Brain microvascular endothelial cell (primary cell): ENCODE measurements at regions not wholly inside any gene's neighbourhood (a gene's known extent, or its start where the extent isn't known, plus 50 kb on each side); places are given as distances from the start of the nearest gene placed in this dataset.

Experiments used
- DNase-seq: peaks from one replicate; pipeline ENCODE4 v3.0.0-alpha.2; 2020
- H3K27ac ChIP-seq: fragments of 250-450 bp; sonication (Bioruptor Pico); 2 replicates; pipeline ENCODE4 v1.5.1; 2020; ENCODE audit warnings: mild to moderate bottlenecking, moderate library complexity
- H3K27me3 ChIP-seq: fragments of 250-450 bp; sonication (Bioruptor Pico); replicated peaks from 2 replicates; pipeline ENCODE4 v1.5.1; 2020; ENCODE audit warnings: mild to moderate bottlenecking
- H3K36me3 ChIP-seq: fragments of 250-450 bp; sonication (Bioruptor Pico); replicated peaks from 2 replicates; pipeline ENCODE4 v1.5.1; 2020; ENCODE audit warnings: mild to moderate bottlenecking
- H3K4me3 ChIP-seq: 2 replicates; pipeline ENCODE4 v1.5.1; 2011; ENCODE audit warnings: low read depth, mild to moderate bottlenecking, control low read depth, low read length, moderate library complexity
- in situ Hi-C: cut with HindIII; loops from 2 replicates; pipeline ENCODE4 v1.10.0; 2017; ENCODE audit warnings: low sequenced_read_pairs, low pct_ligation_motif_present
- TF ChIP-seq, protein P1 (sequence below): IDR thresholded peaks from 2 replicates; pipeline ENCODE4 v1.5.1; 2011; ENCODE audit warnings: low read depth, mild to moderate bottlenecking, moderate library complexity, low read length, control low read depth, inconsistent platforms; ENCODE audit errors: missing control alignments

DNA sequence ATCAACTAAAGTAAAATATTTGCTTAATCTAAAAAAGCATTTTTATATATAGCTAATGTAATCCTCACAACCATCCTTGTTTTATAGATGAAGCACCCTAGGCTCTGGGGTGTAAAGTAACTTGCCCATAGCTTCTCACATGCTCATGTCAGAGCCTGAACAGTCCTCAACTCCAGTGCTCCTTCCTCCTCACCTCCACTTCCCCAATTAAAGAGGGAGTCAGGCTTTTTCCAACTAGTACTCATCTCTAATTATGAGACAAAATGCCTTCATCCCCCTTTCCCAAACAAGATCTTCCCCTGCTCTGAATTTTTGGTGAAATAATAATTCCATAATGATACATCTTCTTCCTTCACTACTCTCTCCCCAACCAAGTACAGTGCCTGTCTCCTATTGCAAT lies 290.8 kb upstream of the PRDM1 start:
- Histone ChIP-seq H3K4me3 (no peak overlapping the region), H3K36me3 (no peaks in the 10 kb centered on the region), H3K27ac (no peak overlapping the region), H3K27me3 (no peaks in the 10 kb centered on the region)
- TF ChIP-seq, protein P1, sequence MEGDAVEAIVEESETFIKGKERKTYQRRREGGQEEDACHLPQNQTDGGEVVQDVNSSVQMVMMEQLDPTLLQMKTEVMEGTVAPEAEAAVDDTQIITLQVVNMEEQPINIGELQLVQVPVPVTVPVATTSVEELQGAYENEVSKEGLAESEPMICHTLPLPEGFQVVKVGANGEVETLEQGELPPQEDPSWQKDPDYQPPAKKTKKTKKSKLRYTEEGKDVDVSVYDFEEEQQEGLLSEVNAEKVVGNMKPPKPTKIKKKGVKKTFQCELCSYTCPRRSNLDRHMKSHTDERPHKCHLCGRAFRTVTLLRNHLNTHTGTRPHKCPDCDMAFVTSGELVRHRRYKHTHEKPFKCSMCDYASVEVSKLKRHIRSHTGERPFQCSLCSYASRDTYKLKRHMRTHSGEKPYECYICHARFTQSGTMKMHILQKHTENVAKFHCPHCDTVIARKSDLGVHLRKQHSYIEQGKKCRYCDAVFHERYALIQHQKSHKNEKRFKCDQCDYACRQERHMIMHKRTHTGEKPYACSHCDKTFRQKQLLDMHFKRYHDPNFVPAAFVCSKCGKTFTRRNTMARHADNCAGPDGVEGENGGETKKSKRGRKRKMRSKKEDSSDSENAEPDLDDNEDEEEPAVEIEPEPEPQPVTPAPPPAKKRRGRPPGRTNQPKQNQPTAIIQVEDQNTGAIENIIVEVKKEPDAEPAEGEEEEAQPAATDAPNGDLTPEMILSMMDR: no peak
- DNase-seq: no peak
- in situ Hi-C loops: no loop called here

DNA sequence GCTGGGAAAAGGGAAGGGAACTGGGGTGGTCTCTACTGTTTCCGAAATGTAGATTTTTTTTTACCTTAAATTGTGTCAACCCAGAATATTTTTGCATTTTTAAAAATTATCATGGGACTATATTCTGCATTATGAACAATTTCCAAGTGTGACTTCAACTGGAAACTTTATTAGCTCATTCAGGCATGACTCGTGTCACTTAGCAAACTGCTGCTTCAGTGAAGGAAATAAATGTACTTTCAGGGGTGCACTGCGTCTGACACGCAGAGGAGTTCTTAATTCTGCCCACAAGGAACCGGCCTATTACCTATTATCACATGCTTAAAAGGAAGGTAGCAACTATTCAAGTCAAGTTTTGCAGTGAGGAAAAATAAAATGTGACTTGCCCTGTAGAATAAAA lies 291.3 kb upstream of the PRDM1 start:
- in situ Hi-C loops: no loop called here
- Histone ChIP-seq H3K4me3 (no peak overlapping the region), H3K27ac (no peak overlapping the region), H3K36me3 (no peaks in the 10 kb centered on the region), H3K27me3 (no peaks in the 10 kb centered on the region)
- no peak for DNase-seq
- TF ChIP-seq, protein P1: no peak

DNA sequence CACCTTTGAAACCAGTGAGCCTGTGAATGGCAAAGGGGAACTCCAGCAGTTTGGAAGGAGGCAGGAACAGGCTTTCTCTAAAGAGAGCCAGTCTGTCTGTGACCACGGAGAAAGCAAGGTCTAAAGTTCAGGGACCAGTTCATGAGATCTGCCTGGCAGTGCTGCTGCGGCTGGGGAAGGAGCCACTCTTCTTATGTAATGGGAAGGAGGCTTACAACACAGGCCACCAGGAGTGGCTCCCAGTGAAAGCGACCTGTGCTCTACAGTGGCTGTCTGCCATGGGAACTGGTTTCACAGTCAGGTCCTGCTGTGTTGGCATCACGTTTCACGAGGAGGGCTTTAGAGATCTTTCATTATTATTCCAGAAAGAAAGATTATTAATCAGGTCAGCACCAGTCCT lies 291.9 kb upstream of the PRDM1 start:
- no peak for DNase-seq
- TF ChIP-seq, protein P1: no peak
- no peaks in the 10 kb centered on the region for H3K27me3 ChIP-seq
- H3K27ac ChIP-seq: no peak overlapping the region
- H3K4me3 ChIP-seq: no peak overlapping the region
- in situ Hi-C loops: no loop called here
- no peaks in the 10 kb centered on the region for H3K36me3 ChIP-seq

DNA sequence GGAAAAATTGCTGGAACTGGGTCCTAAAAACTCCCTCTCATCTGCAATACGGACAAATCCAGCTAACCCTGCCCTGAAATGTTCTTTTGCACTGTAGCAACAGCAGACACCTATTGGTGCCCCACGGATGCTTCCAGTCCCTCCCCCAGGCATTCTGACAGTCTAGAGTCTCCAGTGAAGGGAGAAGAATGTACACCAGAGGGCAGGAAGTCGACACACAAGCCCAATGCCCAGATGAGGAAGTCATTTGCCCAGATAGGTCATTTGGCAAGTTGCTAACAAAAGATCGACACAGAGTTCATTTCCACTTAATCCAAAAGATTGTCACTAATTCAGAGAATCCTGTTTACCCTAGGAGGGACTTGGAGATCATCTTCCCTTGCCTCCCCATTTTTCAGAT lies 293.0 kb upstream of the PRDM1 start:
- DNase-seq: no peak

DNA sequence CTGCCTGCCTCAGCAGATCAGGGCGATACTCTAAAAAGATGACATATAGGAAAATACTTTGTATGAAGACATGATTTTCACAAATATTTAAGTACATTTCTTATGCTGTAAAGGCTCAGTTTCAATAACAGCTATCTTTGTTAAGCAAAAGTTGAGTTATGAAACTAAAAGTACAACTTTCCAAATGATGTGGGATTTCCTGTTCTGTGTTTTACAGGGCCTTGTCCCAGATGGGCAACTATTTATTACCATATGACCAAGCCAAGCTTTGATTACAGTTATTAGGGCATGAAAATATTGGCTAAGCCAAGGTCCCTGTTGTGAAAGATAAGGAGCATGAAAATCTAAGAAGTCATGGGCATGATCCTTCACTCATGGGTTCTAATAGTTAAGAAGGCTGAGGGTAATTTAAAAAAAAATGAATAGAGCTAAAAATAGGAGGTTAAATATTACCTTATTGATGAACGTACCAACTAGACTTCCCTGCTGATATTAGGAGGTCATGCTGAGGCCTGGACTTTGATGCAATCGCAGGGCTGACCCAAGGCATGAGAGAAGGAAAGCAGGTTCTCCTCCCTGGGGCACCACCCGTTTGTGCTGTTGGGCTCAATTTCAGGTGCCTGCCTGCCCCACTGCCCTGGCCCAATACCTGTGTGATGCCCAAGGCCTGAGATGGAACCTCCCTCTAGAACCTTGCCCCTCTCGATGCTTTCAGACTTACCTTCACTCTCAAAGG lies 294.4 kb upstream of the PRDM1 start:
- in situ Hi-C loops: no loop called here
- Histone ChIP-seq H3K27ac (no peak overlapping the region), H3K4me3 (no peak overlapping the region), H3K36me3 (no peaks in the 10 kb centered on the region), H3K27me3 (no peaks in the 10 kb centered on the region)
- TF ChIP-seq, protein P1: no peak
- no peak for DNase-seq

More for the DNA sequence above, 293.0 kb upstream of the PRDM1 start:
- Histone ChIP-seq H3K4me3 (no peak overlapping the region), H3K27ac (no peak overlapping the region), H3K27me3 (no peaks in the 10 kb centered on the region), H3K36me3 (no peaks in the 10 kb centered on the region)
- in situ Hi-C loops: no loop called here
- TF ChIP-seq, protein P1: peak; percentile 29

DNA sequence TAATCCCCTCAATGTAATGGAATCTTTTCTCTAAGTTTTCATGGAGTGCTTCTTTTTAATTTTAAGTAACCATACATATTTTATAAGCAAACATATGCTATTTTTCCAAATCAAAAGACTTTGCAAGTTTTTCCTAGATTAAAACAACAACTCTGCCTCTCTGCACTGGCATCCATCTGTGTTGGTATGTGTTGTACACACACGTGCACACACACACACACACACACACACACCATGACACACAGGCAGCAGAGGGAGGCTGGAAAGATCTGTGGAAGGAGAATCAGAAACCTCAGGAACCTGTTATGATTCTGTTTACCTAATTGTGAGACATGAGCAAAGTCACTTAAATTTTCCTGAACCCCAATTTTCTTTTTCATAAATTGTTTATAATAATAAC lies 295.0 kb upstream of the PRDM1 start:
- in situ Hi-C loops: no loop called here
- no peak for DNase-seq
- TF ChIP-seq, protein P1: no peak
- H3K27me3 ChIP-seq: no peaks in the 10 kb centered on the region
- no peak overlapping the region for H3K27ac ChIP-seq
- no peak overlapping the region for H3K4me3 ChIP-seq
- H3K36me3 ChIP-seq: no peaks in the 10 kb centered on the region
